NCI-H1092 treated with DMSO at 0.1 percent for 48 hours (cell line): ENCODE measurements at regions not wholly inside any gene's neighbourhood (a gene's known extent, or its start where the extent isn't known, plus 50 kb on each side); places are given as distances from the start of the nearest gene placed in this dataset.

Source experiments
- DNase-seq: peaks from one replicate; lab custom pipeline; 2025; lab: John Stamatoyannopoulos, UW

DNA sequence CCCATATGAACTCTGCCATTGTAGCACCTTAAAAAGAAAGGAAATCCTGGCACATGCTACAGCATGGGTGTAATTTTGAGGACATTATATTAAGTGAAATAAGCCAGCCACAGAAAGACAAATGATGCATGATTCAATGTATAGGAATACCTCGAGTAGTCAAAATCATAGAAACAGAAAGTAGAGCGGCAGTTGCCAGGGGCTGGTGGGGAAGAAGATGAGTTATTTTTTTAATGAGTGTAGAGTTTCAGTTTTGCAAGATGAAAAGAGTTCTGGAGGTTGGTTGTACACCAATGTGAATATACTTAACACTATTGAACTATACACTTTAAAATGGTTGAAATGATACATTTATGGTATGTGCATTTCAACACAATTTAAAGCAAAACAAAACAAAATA, 133.0 kb downstream of the ZDHHC21 start:
- DNase-seq: no peak

DNA sequence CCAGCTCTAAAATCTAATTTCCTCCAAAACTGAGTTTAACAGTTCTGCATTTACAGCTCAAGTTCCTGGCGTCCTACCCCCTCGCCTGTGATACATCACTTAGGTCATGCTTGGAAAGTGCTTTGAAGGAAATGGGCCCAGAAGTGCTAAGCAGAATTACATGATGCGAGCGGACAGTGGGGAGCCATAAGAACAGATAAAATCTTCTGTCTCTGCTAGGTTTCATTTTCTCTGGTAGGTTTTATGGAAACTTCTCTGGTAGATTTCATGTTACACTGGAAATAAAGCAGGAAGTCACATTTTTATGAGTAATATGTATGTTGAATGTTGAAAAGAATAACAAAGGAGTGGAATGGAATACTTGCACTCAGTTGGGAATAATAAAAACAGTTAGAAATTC, 138.3 kb downstream of the ZDHHC21 start:
- no peak for DNase-seq

DNA sequence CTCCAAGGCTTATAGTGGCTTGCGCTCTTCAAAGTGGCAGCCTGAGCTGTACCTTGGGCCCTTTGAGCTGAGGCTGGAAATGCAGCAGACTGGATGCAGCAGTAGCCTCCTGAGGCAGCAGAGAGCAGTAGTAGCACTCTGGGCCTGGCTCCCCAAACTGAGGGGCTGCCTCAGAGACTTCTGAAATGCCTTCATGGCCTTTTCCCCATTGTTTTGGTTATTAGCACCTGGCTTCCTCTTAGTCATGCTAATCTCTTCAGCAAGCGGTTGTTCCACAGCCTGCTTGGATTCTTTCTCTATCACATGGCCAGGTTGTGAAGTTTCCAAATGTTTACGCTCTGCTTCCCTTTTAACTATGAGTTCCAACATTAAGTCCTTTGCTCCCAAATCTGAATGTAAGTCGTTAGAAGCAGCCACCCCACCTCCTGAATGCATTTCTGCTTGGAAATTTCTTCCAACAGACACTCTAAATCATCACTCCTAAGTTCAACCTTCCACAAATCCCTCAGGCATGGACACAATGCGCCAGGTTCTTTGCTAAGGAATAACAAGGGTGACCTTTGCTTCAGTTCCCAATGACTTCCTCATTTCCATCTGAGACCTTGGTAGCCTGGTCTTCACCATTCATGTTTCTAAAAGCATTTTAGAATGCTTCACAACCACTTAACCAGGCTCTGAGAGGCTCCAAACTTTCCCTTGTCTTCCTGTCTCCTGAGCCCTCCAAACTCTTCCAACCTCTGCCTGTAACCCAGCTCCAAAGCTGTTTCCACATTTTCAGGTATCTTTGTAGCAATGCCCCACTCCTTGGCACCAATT, 145.8 kb downstream of the ZDHHC21 start:
- no peak for DNase-seq

DNA sequence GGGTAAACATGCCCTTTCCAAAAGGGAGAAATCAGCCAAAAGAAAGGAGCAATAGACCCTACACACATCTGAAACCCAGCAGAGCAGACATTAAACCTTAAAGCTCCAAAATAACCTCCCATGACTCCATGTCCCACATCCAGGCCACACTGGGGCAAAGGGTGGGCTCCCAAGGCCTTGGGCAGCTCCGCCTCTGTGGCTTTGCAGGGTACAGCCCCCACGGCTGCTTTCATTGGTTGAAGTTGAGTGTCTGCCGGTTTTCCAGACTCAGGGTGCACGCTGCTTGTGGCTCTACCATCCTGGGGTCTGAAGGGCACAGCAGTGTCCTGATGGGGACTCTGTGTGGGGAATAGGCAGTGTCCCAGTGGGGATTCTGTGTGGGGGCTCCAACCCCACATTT, 146.5 kb downstream of the ZDHHC21 start:
- DNase-seq: no peak

DNA sequence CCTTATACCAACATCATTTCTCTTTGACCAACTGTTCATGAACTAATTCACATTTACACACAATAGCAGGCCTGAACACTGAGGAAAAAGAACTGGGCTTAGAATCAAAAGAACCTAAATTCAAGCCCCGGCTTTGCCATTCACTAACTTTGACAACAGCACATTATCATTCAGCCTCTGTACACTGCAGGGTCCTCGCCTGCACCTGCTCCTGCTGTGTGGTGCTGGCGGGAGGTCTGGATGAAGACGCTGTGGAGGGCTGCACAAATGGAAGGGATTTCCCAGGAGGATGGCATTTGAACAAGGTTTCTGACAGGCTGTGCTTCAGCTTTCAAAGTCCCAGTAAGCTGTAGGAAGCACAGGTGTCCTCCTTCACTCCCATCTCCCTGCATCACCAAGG, 151.2 kb downstream of the ZDHHC21 start:
- DNase-seq: peak; percentile 99

DNA sequence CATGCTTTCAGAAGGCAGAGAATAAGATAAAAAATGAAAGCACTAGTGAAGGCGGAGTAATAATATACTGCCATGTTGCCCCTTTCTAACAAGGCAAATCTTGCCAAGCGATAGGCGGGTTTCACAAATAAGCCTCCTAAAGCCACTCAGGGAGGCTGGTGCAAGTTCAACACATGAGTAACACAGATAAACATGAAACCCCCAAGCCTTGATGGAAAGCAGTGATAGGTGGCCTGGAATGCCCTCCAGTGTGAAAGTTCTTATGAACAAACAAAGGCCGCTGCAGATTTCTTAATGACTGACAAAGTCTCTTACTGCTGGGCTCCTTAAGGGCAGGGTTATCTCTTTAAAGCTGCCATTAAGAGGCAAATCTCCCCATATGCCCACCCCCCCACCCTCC, 154.7 kb downstream of the ZDHHC21 start:
- DNase-seq: peak; percentile 60

DNA sequence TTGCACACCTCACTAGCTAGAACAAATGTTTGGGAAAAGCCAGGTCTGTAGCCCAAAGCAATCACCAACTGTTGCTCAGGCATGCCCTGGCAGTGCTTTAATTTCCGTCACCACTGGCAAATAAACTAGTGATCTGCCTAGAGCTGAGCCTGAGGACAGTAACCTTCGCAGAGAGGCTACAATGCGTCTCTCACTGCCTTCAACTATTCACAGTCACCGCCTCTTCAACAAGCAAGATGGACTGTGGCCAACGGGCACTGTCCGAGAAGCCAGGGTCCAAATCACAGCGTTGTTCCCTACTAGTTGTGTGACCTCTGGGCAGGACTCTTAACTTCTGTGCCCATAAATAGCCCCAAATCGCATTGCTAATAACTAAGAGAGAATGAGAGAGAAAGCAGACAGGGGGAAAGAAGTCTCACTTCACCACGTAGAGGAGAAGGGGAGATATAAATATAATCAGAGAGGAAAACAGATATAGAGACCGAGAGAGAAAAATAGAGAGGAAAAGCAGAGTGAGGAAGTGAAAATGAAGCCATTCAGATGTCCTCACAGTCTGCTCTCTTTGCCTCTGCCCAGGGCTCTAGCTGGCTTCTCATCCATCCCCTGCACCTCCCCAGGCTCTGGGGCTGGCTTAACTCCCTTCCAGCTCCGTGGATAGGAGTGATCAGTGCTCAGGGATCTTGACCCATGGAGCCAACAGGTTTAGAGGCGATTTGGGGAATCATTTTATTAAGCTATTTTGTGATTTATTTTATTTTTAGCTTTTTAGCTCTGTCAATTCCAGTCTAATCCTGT, 157.9 kb downstream of the ZDHHC21 start:
- peak; percentile 94 for DNase-seq

DNA sequence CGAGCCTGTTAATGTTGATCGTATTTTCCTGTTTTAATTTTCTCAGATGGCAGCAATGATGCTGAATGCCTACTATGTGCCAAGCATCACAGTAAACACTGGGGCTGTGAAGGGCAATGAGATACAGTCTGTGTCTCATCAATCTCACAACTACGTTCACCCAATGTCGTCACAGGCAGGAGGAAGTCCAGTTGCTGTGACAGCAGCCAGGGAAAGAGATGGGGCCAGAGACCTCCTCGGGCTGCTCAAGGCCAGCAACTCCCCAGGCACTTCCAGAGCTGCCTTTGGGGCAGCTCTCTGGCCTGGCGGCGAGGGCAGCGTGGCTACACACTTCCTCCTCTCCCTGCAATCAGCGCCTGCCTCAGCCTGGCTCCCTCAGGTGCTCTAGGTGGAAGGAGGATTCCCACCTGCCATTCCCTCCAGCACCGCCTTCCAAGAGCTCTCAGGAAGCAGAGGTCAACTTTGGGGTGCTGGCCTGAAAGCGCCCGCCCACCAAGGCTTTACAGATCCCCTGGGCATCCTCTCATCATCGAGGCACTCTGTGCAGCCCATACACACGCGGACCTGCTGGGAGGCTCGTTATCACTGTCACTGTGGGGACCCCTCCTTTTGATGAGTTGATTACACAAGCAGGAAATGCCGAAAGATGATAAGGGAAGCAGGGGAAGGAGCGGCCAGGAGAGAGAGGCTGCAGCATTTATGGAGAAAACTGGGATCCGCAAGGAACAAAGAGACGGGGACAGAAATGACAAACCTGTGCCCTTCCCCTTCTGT, 159.2 kb downstream of the ZDHHC21 start:
- DNase-seq: peak; percentile 91

DNA sequence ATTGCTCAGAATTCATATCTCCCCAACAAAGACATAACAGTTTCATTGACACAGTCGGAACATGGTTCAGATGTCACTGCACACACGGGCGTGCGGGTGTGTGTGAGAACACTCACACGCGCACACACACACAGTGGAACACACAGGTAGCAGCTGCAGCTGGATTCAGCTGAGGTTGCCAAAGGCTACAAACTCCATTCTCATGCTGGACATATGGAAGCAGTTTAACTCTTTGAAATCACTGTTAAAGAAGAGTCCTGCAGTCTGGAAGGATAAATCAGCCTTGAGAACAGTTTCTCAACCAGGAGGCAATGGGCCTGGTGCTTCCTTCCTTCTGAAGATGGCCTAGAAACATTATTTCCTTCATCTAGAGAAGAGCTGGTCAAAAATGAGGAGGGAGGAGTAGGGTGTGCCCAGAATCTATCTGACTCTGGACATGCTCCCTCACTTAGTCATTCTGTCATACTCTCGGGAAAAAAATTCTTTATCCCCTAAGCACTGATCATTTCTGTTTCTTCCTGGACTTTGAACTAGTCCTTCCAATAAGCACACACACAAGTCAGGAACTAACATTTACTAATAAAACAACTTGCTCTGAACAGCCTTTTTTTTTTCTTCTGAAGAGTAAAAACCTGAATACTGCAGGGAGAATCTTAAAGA, 160.6 kb downstream of the ZDHHC21 start:
- peak; percentile 92 for DNase-seq

DNA sequence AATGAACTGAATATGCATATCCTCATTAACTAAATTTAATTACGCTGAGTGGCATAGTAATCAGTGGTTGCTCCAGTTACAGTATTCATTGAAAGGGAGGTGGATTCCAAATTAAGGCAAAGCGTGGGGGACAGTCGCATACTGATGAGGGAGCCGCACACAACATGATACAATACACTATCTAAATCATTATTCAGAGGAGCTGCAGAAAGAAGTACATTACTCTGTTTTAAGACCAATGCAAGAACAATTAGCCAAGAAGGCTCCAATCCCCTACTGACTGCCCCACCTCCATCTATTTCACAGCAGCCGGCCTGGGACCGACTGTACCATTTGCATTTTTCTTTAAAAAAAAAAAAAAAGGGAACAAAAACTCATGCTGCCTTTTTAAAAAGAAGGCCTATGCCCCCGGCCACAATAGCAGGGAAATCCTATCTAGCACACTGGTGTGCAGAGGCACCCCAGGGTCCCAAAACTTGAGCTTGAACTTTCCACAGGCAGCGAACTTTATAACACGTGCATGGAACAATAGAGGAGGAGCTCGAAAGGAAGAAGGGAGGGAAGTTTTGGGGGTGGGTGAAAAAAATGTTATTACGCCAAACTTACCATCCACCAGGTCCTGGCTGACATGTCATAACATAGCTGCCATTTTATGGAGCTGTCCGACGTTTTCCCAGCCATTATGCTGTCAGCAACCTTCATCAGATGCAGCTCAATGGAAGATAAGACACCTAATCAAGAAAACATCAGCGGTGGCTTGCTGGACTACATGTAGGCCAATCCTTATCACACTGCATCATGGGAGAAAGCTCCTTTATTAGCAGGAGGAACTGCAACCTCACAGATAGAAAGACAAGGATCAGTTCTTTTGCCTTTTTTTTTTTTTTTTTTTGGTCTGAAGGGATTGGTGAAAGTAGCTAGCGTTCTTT, 161.6 kb downstream of the ZDHHC21 start:
- DNase-seq: peak; percentile 91

DNA sequence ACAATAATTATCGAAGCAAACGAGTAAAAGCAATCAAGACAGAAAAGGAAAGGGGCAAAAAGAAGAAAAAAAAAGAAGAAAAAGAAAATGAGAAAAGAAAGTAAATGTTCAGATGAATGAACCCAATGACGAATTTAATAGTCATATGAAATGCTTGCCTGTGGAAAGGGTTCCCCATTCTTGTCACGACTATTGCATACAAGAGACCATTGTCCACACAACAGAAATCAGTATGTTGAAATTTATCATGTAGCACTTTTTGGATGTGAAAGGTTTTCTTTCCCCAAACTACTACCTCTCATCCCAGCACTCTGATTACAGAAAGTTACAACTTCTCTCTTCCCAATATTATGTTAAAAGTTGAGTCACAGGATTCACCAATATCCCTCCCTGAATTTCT, 162.4 kb downstream of the ZDHHC21 start:
- peak; percentile 84 for DNase-seq

DNA sequence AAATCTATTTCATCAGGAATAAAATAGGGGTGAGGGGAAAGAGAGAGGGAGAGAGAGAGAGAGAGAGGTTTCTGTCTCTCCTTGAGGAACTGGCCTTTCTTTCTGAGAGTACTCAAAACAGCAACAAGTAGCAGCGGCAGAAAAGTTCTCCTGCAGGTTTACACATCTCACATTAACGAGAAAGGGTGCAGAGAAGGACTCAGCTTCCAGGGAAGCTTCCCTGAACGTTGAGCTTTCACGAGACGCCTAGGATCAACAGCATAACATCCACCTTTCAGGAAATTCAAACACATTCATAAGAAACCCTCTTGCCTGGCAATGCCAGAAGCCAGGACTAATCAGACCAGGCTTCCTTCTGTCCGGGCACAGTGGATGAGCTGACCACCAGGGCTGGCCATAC, 162.9 kb downstream of the ZDHHC21 start:
- peak; percentile 84 for DNase-seq

DNA sequence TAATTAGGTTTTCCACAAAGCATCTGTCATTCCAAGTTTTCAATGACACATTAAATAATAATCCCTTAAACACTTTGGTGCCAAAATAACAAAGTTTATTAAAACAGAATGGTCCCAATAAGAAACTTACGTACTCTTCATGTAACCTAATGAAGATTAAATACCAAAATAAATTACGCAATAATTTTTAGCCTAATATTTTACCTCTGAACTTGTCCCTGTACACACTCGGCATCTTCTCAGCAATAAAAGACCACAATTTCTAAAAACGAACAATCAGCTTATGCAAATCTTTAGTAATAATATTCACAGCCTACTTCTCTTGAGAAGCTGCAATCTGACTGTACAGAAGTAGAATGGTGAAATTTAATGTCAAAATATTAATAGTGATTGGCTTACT, 163.6 kb downstream of the ZDHHC21 start:
- peak; percentile 85 for DNase-seq

DNA sequence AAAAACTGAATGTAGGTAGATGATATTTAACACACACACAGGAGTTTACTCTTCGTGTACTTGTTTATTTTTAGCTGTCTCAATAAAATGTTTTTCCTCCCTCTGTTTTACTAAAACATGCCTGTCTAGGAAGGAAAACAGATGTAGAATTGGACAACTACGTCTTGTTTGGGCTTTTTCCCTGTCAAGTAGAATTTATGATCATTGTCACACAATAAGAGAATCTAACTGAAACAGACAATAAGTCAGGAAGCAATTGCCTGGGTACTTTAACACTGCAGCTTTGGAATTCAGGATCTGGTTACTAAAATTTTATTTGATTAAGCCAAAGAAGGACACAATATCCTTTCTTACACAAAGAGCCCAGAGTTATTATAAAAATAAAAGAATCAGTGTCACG, 164.2 kb downstream of the ZDHHC21 start:
- peak; percentile 91 for DNase-seq

DNA sequence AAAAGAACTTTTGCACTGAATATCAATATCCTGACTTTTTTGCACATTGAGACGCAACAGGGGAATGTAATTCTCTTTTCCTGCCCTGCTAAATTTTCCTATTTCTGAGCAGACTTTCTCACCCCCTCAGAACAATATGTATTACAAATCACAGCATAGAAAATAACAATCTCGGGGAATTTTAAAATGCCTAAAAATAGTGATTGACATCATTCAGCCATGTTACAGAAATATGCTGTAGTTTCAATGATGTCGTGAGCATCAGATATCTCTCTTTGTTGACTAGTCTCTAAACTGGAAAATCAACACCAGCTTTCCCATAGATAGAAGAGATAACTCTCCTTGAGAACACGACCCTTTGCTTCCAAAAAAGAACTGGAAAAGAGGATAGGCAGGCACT, 166.7 kb downstream of the ZDHHC21 start:
- DNase-seq: peak; percentile 76

DNA sequence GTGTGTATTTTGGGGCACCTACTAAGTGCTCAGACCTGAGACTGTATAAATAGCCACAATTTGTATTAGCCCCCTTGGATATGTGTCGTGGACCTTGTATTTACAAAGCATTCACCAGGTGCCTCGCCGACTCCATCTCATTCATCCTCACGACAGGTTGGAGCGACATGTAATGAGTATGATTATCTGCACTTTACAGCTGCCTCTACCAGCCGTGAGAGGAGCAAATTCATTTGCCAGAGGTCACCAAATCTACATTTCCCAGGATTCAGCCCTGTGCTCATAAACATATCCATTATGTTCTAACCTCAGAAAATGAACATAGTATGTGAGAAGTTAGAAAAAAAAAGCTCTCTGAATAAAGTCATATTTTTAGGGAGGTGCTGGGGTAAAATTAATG, 167.4 kb downstream of the ZDHHC21 start:
- peak; percentile 94 for DNase-seq

DNA sequence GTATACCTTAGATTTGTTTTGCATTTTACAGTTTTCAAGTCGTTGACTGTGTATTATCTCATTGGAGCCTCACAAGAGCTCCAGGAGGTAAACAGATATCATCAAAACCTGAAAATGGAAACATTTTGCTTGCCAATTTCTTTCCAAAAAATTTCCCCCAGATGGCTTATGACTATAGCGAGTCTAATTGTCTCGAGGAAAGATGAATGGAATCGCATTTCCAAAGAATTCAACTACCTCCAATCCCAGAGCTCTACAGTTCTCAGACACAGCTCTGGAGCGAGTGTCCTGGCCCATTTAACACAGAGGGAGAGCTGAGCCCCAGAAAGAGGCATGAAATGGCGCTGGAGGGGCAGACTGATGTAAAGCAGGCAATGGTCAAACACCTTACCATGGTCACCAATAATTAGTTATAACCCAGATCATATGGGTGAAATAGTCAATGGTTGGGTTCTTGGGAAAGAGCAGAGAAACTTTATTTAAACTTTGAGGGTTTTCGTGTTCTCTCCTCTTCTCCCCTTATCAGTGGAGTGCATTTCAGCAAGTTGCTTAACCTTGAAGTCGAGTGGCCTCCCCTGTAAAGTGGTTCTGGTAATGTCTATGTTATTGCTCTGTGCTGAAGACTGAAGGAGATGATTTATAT, 168.2 kb downstream of the ZDHHC21 start:
- peak; percentile 99 for DNase-seq

DNA sequence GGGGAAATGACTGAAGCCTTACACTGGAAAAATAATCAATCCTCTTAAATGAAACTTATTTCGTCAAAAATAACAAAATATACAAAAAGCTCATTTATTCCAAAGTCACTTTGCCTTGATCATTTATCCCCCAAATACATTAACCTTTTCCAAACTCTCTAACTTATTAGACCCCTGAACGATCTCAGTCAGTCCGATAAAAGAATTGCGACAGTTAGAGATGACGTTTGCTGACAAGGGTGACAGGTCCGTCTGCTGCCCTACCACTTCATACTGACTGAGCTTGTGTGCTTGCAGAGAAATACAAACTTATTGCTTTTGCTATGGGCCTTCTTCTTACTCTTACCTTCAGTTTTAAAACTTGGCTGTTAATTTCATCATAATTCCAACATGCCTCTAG, 169.7 kb downstream of the ZDHHC21 start:
- peak; percentile 62 for DNase-seq

DNA sequence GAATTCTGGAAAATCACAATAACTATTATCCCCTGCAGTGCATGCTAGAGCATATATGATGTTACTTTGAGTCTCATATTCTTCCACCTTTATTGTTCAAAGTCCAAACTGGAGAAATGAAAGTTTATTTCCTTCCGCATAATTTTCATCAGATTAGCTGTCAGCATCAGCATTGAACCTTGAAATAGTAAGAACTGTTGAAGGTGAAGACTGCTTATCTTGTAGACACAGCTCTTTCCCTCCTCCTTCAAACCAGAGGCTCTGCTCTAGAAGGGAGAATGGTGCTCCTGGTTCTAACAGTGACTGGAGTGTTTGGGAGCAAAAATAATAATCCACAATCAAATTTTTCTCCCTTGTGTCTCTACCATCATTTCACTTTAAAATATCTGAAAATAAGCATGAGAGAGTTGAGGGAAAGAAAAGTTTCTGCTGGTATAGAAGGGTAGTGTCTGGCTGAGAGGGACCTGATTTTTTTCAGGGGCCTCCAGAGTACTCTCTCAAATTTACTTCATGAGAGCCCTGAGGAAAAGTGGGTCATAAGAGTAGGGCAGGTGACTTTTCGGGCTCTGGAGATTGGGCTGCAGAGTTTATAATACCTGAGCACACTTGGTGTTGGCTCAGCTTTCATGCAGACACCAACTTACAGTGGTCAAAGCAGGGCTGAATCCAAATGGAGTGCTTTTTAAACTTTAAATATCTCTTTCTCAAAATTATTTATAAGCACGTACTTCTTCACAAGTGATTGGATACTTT, 170.4 kb downstream of the ZDHHC21 start:
- no peak for DNase-seq

DNA sequence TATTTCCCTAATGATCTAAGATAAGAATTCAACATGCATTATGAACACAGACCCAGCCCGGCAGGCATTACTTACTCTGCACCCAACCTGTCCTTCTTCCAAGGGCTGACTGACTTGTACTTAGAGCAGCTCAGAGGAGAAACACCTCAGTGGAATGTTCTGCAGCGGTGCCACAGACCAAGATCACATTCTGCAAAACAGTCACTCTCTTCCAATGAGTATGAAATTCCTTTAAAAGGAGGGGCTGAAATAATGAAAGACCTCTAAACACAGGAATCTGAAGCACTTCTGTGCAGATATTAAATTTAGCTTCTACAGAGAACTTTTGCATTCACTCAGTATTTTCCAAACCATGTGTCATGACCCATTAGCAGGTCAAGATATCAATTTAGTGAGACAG, 172.9 kb downstream of the ZDHHC21 start:
- DNase-seq: no peak
